Liver (tissue), 8 donors: ENCODE measurements at regions not wholly inside any gene's neighbourhood (a gene's known extent, or its start where the extent isn't known, plus 50 kb on each side); places are given as distances from the start of the nearest gene placed in this dataset.

Experiments used
- DNase-seq: peaks from one replicate; pipeline ENCODE4 v3.0.0-alpha.2; 2017; ENCODE audit warnings: low spot score
- H3K27ac ChIP-seq, 2 donors: one replicate each; pipeline ENCODE4 v1.7.0; 2013; ENCODE audit warnings: inconsistent platforms in 2 of 2, low read length in 2 of 2, control low read depth in 1 of 2, low read depth in 1 of 2, mild to moderate bottlenecking in 1 of 2
- H3K27me3 ChIP-seq, 4 donors: one replicate each; pipeline versions ENCODE4 v1.6.1 to v1.7.0; 2013; ENCODE audit warnings: low read length in 3 of 4, inconsistent platforms in 1 of 4, mild to moderate bottlenecking in 1 of 4, moderate library complexity in 1 of 4; ENCODE audit not compliant: control insufficient read depth in 4 of 4, insufficient read depth in 4 of 4
- H3K36me3 ChIP-seq, 4 donors: one replicate each; pipeline versions ENCODE4 v1.6.1 to v1.7.0; 2013; ENCODE audit warnings: low read length in 3 of 4, mild to moderate bottlenecking in 3 of 4, low read depth in 1 of 4, moderate library complexity in 1 of 4; ENCODE audit not compliant: control insufficient read depth in 4 of 4, insufficient read depth in 3 of 4
- H3K4me1 ChIP-seq, 4 donors: one replicate each; pipeline versions ENCODE4 v1.6.1 to v1.7.0; 2013; ENCODE audit warnings: low read length in 3 of 4, mild to moderate bottlenecking in 3 of 4, moderate library complexity in 1 of 4; ENCODE audit not compliant: control insufficient read depth in 4 of 4, insufficient read depth in 4 of 4
- H3K4me3 ChIP-seq, 3 donors: one replicate each; pipeline versions ENCODE4 v1.6.1 to v1.7.0; 2013; ENCODE audit warnings: low read length in 3 of 3, control low read depth in 1 of 3, low read depth in 1 of 3, mild to moderate bottlenecking in 1 of 3
- H3K9ac ChIP-seq, 2 donors: one replicate each; pipeline ENCODE4 v1.7.0; 2013; ENCODE audit warnings: low read length in 2 of 2, mild to moderate bottlenecking in 2 of 2, moderate library complexity in 2 of 2, control low read depth in 1 of 2, low read depth in 1 of 2
- H3K9me3 ChIP-seq, 4 donors: one replicate each; pipeline versions ENCODE4 v1.6.1 to v1.7.0; 2013; ENCODE audit warnings: low read length in 3 of 4; ENCODE audit not compliant: control insufficient read depth in 4 of 4
- EGR1 ChIP-seq, 2 donors: IDR thresholded peaks; 2 replicates each; pipeline ENCODE4 v1.6.1; 2016 to 2018; ENCODE audit warnings: antibody characterized with exemption in 2 of 2, low read depth in 2 of 2
- FOXA1 ChIP-seq: IDR thresholded peaks from 2 replicates; pipeline ENCODE4 v1.6.1; 2016; ENCODE audit warnings: antibody characterized with exemption
- FOXA2 ChIP-seq: IDR thresholded peaks from 2 replicates; pipeline ENCODE4 v1.6.1; 2016; ENCODE audit warnings: antibody characterized with exemption
- GABPA ChIP-seq, 2 donors: IDR thresholded peaks in 1 of 2; conservative IDR thresholded peaks in 1 of 2; 2 replicates each; pipeline ENCODE4 v1.6.1; 2016; ENCODE audit warnings: antibody characterized with exemption in 2 of 2, mild to moderate bottlenecking in 1 of 2, moderate library complexity in 1 of 2
- HNF4A ChIP-seq, 2 donors: conservative IDR thresholded peaks; 2 replicates each; pipeline ENCODE4 v1.6.1; 2016; ENCODE audit warnings: antibody characterized with exemption in 2 of 2, mild to moderate bottlenecking in 2 of 2
- HNF4G ChIP-seq: IDR thresholded peaks from 2 replicates; pipeline ENCODE4 v1.6.1; 2016; ENCODE audit warnings: antibody characterized with exemption
- JUND ChIP-seq, 2 donors: IDR thresholded peaks; 2 replicates each; pipeline ENCODE4 v1.6.1; 2016; ENCODE audit warnings: antibody characterized with exemption in 2 of 2
- NR2F2 ChIP-seq: IDR thresholded peaks from 2 replicates; pipeline ENCODE4 v1.6.1; 2016; ENCODE audit warnings: antibody characterized with exemption
- RAD21 ChIP-seq, 2 donors: IDR thresholded peaks; 2 replicates each; pipeline ENCODE4 v1.6.1; 2016; ENCODE audit warnings: antibody characterized with exemption in 2 of 2, mild to moderate bottlenecking in 2 of 2
- RXRA ChIP-seq, 2 donors: IDR thresholded peaks; 2 replicates each; pipeline ENCODE4 v1.6.1; 2017 to 2018; ENCODE audit warnings: antibody characterized with exemption in 2 of 2, mild to moderate bottlenecking in 1 of 2
- SP1 ChIP-seq: IDR thresholded peaks from 2 replicates; pipeline ENCODE4 v1.6.1; 2018; ENCODE audit warnings: antibody characterized with exemption, mild to moderate bottlenecking
- TAF1 ChIP-seq: conservative IDR thresholded peaks from 2 replicates; pipeline ENCODE4 v1.6.1; 2016; ENCODE audit warnings: antibody characterized with exemption, mild to moderate bottlenecking
- YY1 ChIP-seq: IDR thresholded peaks from 2 replicates; pipeline ENCODE4 v1.6.1; 2016; ENCODE audit warnings: antibody characterized with exemption, mild to moderate bottlenecking
- WGBS: extraction: QIAGEN DNeasy Blood & Tissue Kit; methylation state at CpG from one replicate; pipeline ENCODE4 v1.1.7; 2013; 5-methylcytosine and 5-hydroxymethylcytosine counted together
- TF ChIP-seq, protein P1 (sequence below): fragments of 150-350 bp; IDR thresholded peaks from 2 replicates; pipeline ENCODE4 v1.5.1; 2017; ENCODE audit warnings: improper control_type of control experiment, low read depth, low read length; ENCODE audit not compliant: missing input control
- TF ChIP-seq, protein P2 (sequence below): IDR thresholded peaks from 2 replicates; pipeline ENCODE4 v1.6.1; 2016; ENCODE audit warnings: antibody characterized with exemption
- TF ChIP-seq, protein P3 (sequence below): IDR thresholded peaks from 2 replicates; pipeline ENCODE4 v1.6.1; 2016; ENCODE audit warnings: antibody characterized with exemption
- TF ChIP-seq, protein P4 (sequence below): IDR thresholded peaks from 2 replicates; pipeline ENCODE4 v1.6.1; 2016; ENCODE audit warnings: antibody characterized with exemption, mild to moderate bottlenecking
- TF ChIP-seq, protein P5 (sequence below): IDR thresholded peaks from 2 replicates; pipeline ENCODE4 v1.6.1; 2016; ENCODE audit warnings: antibody characterized with exemption
- donor health status: healthy.
- donor health status: healthy.
- donor health status: healthy.
- donor health status: healthy.
- donor health status: healthy.

DNA sequence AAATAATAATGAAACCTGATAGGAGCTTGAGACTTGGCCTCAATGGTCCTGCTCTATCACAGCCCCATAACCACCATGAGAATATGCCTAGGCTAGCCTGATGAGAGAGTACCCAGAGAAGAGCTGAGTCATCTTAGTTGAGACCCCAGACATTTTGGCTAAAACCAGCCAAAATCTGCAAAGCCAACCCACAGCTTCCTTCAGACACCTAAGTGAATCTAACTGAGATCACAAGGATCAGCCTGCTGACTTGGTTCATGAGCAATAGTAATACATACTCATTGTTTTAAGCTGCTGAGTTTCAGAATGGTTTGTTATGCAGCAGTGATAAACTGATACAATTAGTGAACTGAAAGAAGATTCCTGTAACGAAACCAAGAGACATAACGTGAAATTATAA, 473.7 kb upstream of the PTGER4 start:
- 86% methylated on average over 2 of the region's 2 CpGs for WGBS
- no peak for DNase-seq
- Histone ChIP-seq H3K4me3 (no peak overlapping the region), H3K27me3 (no peaks in the 10 kb centered on the region), H3K4me1 (no peaks in the 10 kb centered on the region), H3K9ac (no peak overlapping the region), H3K27ac (no peak overlapping the region), H3K9me3 (no peaks in the 10 kb centered on the region), H3K36me3 (no peaks in the 10 kb centered on the region)
- TF ChIP-seq EGR1 (IDR thresholded peaks at IDR 0.05; ENCODE audit: low read depth in 2 of 2) (no peak), HNF4A (conservative IDR thresholded peaks at IDR 0.05) (no peak), TAF1 (no peak)

DNA sequence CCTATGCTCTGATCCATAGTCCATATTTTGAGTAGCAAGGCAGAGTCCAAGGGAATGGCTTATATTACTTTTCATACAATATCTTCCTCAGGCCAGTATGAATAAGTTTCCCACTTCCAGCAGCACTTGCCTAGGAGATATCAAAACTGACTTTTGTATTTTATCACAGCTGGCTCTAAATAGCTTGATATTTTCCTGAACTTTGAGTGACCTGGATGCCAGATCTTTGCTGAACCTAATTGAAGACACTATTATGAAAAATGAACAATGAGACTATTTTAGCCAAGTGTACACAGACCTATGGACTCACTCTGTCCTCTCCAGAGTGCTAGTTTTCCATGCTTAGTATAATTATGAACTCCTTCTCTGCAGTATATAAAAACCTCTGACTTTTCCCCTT, 475.6 kb upstream of the PTGER4 start:
- Histone ChIP-seq H3K9ac (no peak overlapping the region), H3K27me3 (no peaks in the 10 kb centered on the region), H3K4me3 (no peak overlapping the region), H3K4me1 (no peaks in the 10 kb centered on the region), H3K36me3 (no peaks in the 10 kb centered on the region), H3K9me3 (no peaks in the 10 kb centered on the region), H3K27ac (no peak overlapping the region)
- DNase-seq, result no peak
- no peak for TF ChIP-seq EGR1 (IDR thresholded peaks at IDR 0.05; ENCODE audit: low read depth in 2 of 2)
- no peak for TF ChIP-seq FOXA2

DNA sequence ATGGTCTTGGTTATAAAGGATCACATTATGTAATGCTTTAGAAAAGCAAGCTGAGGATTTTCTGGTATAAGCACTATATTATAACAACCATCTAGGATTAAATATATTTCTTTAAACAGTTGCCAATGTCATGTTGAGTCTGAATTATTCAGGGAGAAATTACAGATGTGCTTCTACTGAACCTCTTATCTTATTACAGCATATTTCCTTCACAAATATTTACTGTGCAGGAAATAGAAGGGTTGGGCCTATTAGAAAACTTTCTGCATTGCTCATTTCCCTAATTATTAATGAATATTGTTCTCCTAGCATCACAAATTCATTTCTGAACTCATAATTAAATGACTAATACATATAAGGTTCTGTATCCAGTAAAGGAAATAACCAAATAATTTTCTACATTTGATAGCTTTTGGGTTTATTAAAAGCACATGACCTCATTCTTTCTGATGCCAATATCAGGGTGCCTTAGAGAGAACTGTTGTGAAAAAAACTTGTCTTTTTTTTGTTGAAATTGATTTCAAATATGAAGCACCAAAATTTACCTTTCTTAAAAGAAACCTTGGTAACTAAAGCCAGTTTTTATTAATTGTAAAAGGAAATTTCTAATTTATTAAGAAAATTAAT, 476.8 kb upstream of the PTGER4 start:
- H3K27me3 ChIP-seq, result no peaks in the 10 kb centered on the region
- H3K27ac ChIP-seq, result no peak overlapping the region
- H3K9ac ChIP-seq, result no peak overlapping the region
- no peak for DNase-seq
- no peaks in the 10 kb centered on the region for H3K36me3 ChIP-seq
- no peaks in the 10 kb centered on the region for H3K9me3 ChIP-seq
- H3K4me1 ChIP-seq, result no peaks in the 10 kb centered on the region
- TF ChIP-seq HNF4A (conservative IDR thresholded peaks at IDR 0.05), result no peak
- no peak for TF ChIP-seq YY1
- TF ChIP-seq, protein P1, sequence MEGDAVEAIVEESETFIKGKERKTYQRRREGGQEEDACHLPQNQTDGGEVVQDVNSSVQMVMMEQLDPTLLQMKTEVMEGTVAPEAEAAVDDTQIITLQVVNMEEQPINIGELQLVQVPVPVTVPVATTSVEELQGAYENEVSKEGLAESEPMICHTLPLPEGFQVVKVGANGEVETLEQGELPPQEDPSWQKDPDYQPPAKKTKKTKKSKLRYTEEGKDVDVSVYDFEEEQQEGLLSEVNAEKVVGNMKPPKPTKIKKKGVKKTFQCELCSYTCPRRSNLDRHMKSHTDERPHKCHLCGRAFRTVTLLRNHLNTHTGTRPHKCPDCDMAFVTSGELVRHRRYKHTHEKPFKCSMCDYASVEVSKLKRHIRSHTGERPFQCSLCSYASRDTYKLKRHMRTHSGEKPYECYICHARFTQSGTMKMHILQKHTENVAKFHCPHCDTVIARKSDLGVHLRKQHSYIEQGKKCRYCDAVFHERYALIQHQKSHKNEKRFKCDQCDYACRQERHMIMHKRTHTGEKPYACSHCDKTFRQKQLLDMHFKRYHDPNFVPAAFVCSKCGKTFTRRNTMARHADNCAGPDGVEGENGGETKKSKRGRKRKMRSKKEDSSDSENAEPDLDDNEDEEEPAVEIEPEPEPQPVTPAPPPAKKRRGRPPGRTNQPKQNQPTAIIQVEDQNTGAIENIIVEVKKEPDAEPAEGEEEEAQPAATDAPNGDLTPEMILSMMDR, result no peak
- TF ChIP-seq, protein P2, sequence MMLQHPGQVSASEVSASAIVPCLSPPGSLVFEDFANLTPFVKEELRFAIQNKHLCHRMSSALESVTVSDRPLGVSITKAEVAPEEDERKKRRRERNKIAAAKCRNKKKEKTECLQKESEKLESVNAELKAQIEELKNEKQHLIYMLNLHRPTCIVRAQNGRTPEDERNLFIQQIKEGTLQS, result no peak
- TF ChIP-seq GABPA (IDR thresholded peaks at IDR 0.05 in 1 of 2, conservative IDR thresholded peaks at IDR 0.05 in 1 of 2), result no peak
- no peak for TF ChIP-seq FOXA1
- TF ChIP-seq SP1, result no peak
- no peak for TF ChIP-seq RAD21 (IDR thresholded peaks at IDR 0.05)
- TF ChIP-seq, protein P3, sequence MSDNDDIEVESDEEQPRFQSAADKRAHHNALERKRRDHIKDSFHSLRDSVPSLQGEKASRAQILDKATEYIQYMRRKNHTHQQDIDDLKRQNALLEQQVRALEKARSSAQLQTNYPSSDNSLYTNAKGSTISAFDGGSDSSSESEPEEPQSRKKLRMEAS, result no peak
- TF ChIP-seq JUND (IDR thresholded peaks at IDR 0.05), result no peak
- no peak for TF ChIP-seq EGR1 (IDR thresholded peaks at IDR 0.05; ENCODE audit: low read depth in 2 of 2)
- no peak for TF ChIP-seq RXRA (IDR thresholded peaks at IDR 0.05)
- no peak for TF ChIP-seq NR2F2
- no peak for TF ChIP-seq HNF4G
- TF ChIP-seq, protein P4, sequence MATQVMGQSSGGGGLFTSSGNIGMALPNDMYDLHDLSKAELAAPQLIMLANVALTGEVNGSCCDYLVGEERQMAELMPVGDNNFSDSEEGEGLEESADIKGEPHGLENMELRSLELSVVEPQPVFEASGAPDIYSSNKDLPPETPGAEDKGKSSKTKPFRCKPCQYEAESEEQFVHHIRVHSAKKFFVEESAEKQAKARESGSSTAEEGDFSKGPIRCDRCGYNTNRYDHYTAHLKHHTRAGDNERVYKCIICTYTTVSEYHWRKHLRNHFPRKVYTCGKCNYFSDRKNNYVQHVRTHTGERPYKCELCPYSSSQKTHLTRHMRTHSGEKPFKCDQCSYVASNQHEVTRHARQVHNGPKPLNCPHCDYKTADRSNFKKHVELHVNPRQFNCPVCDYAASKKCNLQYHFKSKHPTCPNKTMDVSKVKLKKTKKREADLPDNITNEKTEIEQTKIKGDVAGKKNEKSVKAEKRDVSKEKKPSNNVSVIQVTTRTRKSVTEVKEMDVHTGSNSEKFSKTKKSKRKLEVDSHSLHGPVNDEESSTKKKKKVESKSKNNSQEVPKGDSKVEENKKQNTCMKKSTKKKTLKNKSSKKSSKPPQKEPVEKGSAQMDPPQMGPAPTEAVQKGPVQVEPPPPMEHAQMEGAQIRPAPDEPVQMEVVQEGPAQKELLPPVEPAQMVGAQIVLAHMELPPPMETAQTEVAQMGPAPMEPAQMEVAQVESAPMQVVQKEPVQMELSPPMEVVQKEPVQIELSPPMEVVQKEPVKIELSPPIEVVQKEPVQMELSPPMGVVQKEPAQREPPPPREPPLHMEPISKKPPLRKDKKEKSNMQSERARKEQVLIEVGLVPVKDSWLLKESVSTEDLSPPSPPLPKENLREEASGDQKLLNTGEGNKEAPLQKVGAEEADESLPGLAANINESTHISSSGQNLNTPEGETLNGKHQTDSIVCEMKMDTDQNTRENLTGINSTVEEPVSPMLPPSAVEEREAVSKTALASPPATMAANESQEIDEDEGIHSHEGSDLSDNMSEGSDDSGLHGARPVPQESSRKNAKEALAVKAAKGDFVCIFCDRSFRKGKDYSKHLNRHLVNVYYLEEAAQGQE, result no peak
- TF ChIP-seq TAF1, result no peak
- no peak for TF ChIP-seq FOXA2
- TF ChIP-seq, protein P5, sequence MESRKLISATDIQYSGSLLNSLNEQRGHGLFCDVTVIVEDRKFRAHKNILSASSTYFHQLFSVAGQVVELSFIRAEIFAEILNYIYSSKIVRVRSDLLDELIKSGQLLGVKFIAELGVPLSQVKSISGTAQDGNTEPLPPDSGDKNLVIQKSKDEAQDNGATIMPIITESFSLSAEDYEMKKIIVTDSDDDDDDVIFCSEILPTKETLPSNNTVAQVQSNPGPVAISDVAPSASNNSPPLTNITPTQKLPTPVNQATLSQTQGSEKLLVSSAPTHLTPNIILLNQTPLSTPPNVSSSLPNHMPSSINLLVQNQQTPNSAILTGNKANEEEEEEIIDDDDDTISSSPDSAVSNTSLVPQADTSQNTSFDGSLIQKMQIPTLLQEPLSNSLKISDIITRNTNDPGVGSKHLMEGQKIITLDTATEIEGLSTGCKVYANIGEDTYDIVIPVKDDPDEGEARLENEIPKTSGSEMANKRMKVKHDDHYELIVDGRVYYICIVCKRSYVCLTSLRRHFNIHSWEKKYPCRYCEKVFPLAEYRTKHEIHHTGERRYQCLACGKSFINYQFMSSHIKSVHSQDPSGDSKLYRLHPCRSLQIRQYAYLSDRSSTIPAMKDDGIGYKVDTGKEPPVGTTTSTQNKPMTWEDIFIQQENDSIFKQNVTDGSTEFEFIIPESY, result no peak
- no peak overlapping the region for H3K4me3 ChIP-seq
